ENCODE measurements at regions not wholly inside any gene's neighbourhood (a gene's known extent, or its start where the extent isn't known, plus 50 kb on each side); places are given as distances from the start of the nearest gene placed in this dataset.

DNA sequence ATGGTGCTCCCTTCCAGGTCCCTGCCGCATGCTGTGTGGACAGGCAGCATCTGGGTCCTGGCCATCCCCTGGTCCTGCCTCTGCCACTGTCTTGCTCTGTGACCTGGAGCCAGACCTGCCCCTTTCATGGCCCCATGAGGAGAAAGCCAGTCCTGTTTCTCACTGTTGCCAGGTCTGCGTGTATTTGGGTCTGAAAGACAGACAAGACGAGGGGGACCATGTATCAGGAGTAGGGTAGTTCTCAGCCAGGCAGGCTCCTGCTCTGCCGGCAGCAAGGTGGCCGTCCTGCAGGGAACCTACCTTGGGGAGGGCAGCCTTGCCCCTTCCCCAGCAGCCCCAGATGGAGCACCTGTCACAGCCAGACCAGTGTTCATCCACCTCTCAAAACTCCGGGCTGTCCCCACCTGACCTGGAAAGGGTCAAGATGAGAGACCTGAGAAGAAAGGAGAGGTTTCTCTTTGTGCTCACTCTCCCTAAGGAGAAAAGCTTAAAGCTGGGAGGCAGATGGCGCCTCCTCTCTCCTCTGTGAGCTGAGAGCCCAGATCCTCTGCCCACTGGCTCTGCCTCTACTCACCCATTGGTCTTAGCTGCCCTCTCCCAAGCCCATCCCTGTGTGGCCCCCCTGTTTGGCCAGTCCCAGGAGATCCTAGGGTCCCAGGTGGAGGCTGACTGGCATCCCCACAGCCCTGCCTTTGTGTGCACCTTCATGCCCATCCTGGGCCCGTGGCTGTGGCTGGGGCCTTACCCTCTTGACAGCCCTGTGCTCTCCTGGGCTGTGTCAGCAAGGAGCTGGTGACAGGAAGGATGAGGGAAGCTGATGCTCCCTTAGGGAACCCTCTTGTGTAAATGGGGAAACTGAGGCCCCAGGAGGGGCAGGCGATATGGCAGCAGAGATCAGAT is 116.1 kb upstream of the PCBD1 start:
- TF ChIP-seq POLR2AphosphoS5 (IDR thresholded peaks at IDR 0.05): no peak
- no peak for TF ChIP-seq CTCF (IDR thresholded peaks at IDR 0.05)
- TF ChIP-seq POLR2A (IDR thresholded peaks at IDR 0.05): no peak
